Esophagus muscularis mucosa (tissue), 4 donors: ENCODE measurements at regions not wholly inside any gene's neighbourhood (a gene's known extent, or its start where the extent isn't known, plus 50 kb on each side); places are given as distances from the start of the nearest gene placed in this dataset.

Source experiments
- DNase-seq: peaks from one replicate; pipeline ENCODE4 v3.0.0-alpha.2; 2017; ENCODE audit errors: extremely low spot score
- H3K27ac ChIP-seq, 4 donors: fragments of 200-600 bp; sonication (generic); replicated peaks in 1 of 4; 1 replicate in 3 of 4; 2 replicates in 1 of 4; pipeline ENCODE4 v1.5.1; 2016 to 2019; ENCODE audit warnings: mild to moderate bottlenecking in 1 of 4
- H3K27me3 ChIP-seq, 4 donors: fragments of 200-600 bp; sonication (generic); one replicate each; pipeline versions ENCODE4 v1.5.1 to v1.6.0; 2016 to 2019
- H3K36me3 ChIP-seq, 4 donors: fragments of 200-600 bp; sonication (generic); one replicate each; pipeline ENCODE4 v1.5.1; 2016 to 2019
- H3K4me1 ChIP-seq, 4 donors: fragments of 200-600 bp; sonication (generic); one replicate each; pipeline ENCODE4 v1.5.1; 2016 to 2019
- H3K4me3 ChIP-seq, 4 donors: fragments of 200-600 bp; sonication (generic); 1 replicate in 2 of 4; 2 replicates in 2 of 4; pipeline ENCODE4 v1.5.1; 2016 to 2019; ENCODE audit warnings: mild to moderate bottlenecking in 4 of 4, moderate library complexity in 1 of 4
- H3K9me3 ChIP-seq, 4 donors: fragments of 200-600 bp; sonication (generic); 1 replicate in 3 of 4; 2 replicates in 1 of 4; pipeline ENCODE4 v1.5.1; 2016 to 2019
- EP300 ChIP-seq: sonication (generic); formaldehyde crosslinking; IDR thresholded peaks from one replicate; pipeline ENCODE4 v1.6.1; 2017; ENCODE audit warnings: antibody characterized with exemption
- POLR2A ChIP-seq: fragments of 450-650 bp; IDR thresholded peaks from one replicate; pipeline ENCODE4 v1.6.1; 2017; ENCODE audit warnings: antibody characterized with exemption, moderate library complexity, mild to moderate bottlenecking, low read depth
- POLR2AphosphoS5 ChIP-seq, 2 donors: sonication (generic); formaldehyde crosslinking; IDR thresholded peaks; one replicate each; pipeline ENCODE4 v1.6.1; 2017; ENCODE audit warnings: antibody characterized with exemption in 2 of 2
- WGBS: methylation state at CpG from one replicate; pipeline ENCODE4 v1.1.5; 2018; 5-methylcytosine and 5-hydroxymethylcytosine counted together
- intact Hi-C: fragments of 100-400 bp; cut with DNase I; formaldehyde crosslinking; loops from one replicate; pipeline ENCODE4 v1.15.1; 2023
- TF ChIP-seq, protein P1 (sequence below), 3 experiments: fragments of 200-600 bp in 2 of 3; fragments of 450-650 bp in 1 of 3; sonication (generic) in 2 of 3; IDR thresholded peaks; one replicate each; pipeline ENCODE4 v1.5.1; 2017 to 2019; ENCODE audit warnings: antibody characterized with exemption in 3 of 3, mild to moderate bottlenecking in 2 of 3, moderate library complexity in 1 of 3

- no peak overlapping the region for H3K4me3 ChIP-seq
- H3K36me3 ChIP-seq: no peaks in the 10 kb centered on the region
- no peaks in the 10 kb centered on the region for H3K27me3 ChIP-seq
- H3K4me1 ChIP-seq: no peaks in the 10 kb centered on the region
- no peaks in the 10 kb centered on the region for H3K9me3 ChIP-seq
- 85% methylated on average over 3 of the region's 3 CpGs for WGBS
- no peak for DNase-seq
- no peak overlapping the region for H3K27ac ChIP-seq
- intact Hi-C loops: no loop called here
- TF ChIP-seq POLR2A (no peak), POLR2AphosphoS5 (IDR thresholded peaks at IDR 0.05) (no peak), EP300 (no peak)
- TF ChIP-seq, protein P1, sequence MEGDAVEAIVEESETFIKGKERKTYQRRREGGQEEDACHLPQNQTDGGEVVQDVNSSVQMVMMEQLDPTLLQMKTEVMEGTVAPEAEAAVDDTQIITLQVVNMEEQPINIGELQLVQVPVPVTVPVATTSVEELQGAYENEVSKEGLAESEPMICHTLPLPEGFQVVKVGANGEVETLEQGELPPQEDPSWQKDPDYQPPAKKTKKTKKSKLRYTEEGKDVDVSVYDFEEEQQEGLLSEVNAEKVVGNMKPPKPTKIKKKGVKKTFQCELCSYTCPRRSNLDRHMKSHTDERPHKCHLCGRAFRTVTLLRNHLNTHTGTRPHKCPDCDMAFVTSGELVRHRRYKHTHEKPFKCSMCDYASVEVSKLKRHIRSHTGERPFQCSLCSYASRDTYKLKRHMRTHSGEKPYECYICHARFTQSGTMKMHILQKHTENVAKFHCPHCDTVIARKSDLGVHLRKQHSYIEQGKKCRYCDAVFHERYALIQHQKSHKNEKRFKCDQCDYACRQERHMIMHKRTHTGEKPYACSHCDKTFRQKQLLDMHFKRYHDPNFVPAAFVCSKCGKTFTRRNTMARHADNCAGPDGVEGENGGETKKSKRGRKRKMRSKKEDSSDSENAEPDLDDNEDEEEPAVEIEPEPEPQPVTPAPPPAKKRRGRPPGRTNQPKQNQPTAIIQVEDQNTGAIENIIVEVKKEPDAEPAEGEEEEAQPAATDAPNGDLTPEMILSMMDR (IDR thresholded peaks at IDR 0.05): no peak
Observed at GRCh38 chr5:104739905-104740304, 1177.3 kb upstream of the NUDT12 start.

GRCh38 chr5:104739503-104739902 is 1176.9 kb upstream of the NUDT12 start:
- H3K36me3 ChIP-seq: no peaks in the 10 kb centered on the region
- intact Hi-C loops: no loop called here
- no peak overlapping the region for H3K4me3 ChIP-seq
- H3K4me1 ChIP-seq: no peaks in the 10 kb centered on the region
- H3K27ac ChIP-seq: no peak overlapping the region
- DNase-seq: no peak
- H3K9me3 ChIP-seq: no peaks in the 10 kb centered on the region
- 86% methylated on average over 2 of the region's 2 CpGs for WGBS
- TF ChIP-seq POLR2AphosphoS5 (IDR thresholded peaks at IDR 0.05) (no peak), POLR2A (no peak), EP300 (no peak)
- TF ChIP-seq, protein P1 (IDR thresholded peaks at IDR 0.05): no peak
- no peaks in the 10 kb centered on the region for H3K27me3 ChIP-seq

- intact Hi-C loops: no loop called here
- DNase-seq: no peak
- Histone ChIP-seq H3K4me3 (no peak overlapping the region), H3K4me1 (peaks cover 0 to 4% (median 0%) of the 10 kb centered on the region in 4 donors), H3K27ac (no peak overlapping the region), H3K36me3 (no peaks in the 10 kb centered on the region), H3K27me3 (no peaks in the 10 kb centered on the region), H3K9me3 (no peaks in the 10 kb centered on the region)
- TF ChIP-seq, protein P1 (IDR thresholded peaks at IDR 0.05): no peak
- no peak for TF ChIP-seq POLR2AphosphoS5 (IDR thresholded peaks at IDR 0.05)
- WGBS: 94% methylated on average over 3 of the region's 3 CpGs
Observed at GRCh38 chr5:104736073-104736472, 1173.5 kb upstream of the NUDT12 start.

DNA sequence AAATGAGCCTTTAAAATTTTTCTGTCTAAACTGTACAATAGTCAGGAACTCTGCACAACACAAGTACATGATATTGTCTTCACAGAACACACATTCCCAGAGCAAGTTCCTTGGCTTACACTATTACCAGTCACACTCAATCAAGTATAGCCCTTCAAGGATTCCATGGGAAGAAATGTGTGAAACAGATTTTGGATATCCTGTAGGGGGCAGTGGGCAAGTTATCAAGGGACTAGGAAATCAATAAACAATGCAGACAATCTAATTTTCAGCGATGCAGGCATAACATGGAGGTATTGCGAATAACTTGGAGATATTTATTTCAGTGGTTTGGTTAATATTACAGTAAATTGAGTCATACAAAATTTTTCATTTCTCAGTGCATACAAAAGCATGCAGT is 1171.5 kb upstream of the NUDT12 start:
- Histone ChIP-seq H3K36me3 (no peaks in the 10 kb centered on the region), H3K27me3 (no peaks in the 10 kb centered on the region), H3K27ac (no peak overlapping the region), H3K4me3 (no peak overlapping the region), H3K4me1 (peaks cover 0 to 4% (median 0%) of the 10 kb centered on the region in 4 donors), H3K9me3 (no peaks in the 10 kb centered on the region)
- 82% methylated on average over 2 of the region's 2 CpGs for WGBS
- DNase-seq: no peak
- TF ChIP-seq POLR2A (no peak), POLR2AphosphoS5 (IDR thresholded peaks at IDR 0.05) (no peak), EP300 (no peak)
- TF ChIP-seq, protein P1 (IDR thresholded peaks at IDR 0.05): no peak
- intact Hi-C loops: no loop called here

DNA sequence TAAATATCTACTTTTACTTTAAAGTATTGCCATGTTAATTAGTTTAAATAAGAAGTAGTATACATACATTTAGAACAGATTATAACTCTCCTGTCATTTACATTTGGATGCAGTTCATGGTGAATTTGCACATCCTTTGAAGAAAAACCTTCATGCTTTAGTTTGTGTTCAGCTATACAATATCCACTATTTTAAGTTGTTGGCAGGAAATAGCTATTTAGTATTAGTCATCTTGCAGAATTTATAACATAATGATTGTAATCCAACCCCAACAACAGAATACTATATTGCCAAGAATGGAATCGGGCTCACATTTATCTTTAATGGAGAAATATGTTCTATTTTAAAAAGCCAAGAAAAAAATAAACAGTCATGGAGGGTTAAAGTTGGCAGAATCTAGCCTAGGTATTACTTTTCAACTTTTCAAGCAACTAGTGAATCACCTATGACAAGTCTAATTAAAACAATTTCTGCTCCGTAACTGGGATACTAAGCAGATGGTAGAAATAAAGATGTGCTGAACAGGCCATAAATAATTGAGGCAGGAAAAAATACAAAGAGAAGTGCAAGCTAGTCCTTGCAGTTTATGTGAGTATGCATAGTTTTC is 1170.6 kb upstream of the NUDT12 start:
- peaks cover 0 to 4% (median 0%) of the 10 kb centered on the region in 4 donors for H3K4me1 ChIP-seq
- no peaks in the 10 kb centered on the region for H3K27me3 ChIP-seq
- 39% methylated on average over 2 of the region's 2 CpGs for whole genome bisulfite sequencing
- TF ChIP-seq POLR2A: no peak
- TF ChIP-seq EP300: no peak
- TF ChIP-seq, protein P1 (IDR thresholded peaks at IDR 0.05): no peak
- TF ChIP-seq POLR2AphosphoS5 (IDR thresholded peaks at IDR 0.05): no peak
- H3K4me3 ChIP-seq: no peak overlapping the region
- no peaks in the 10 kb centered on the region for H3K36me3 ChIP-seq
- intact Hi-C loops: no loop called here
- DNase-seq: no peak
- H3K9me3 ChIP-seq: no peaks in the 10 kb centered on the region
- no peak overlapping the region for H3K27ac ChIP-seq
